ENCODE measurements at regions not wholly inside any gene's neighbourhood (a gene's known extent, or its start where the extent isn't known, plus 50 kb on each side); places are given as distances from the start of the nearest gene placed in this dataset.

GRCh38 chr3:72241525-72241924 is 456.6 kb upstream of the PROK2 start:
- H3K4me3 ChIP-seq (ENCODE audit: low read length), result no peak overlapping the region
- H3K9me3 ChIP-seq (replicated peaks; ENCODE audit: control insufficient read depth, low read depth, low read length), result no peaks in the 10 kb centered on the region
- no peaks in the 10 kb centered on the region for H3K36me3 ChIP-seq (ENCODE audit: control insufficient read depth, insufficient read depth, low read length)
- no peak for DNase-seq
- H3K27me3 ChIP-seq (ENCODE audit: control insufficient read depth, insufficient read depth, low read length), result peaks cover 17% of the 10 kb centered on the region
- peaks cover 42% of the 10 kb centered on the region for H3K4me1 ChIP-seq (ENCODE audit: control insufficient read depth, insufficient read depth, low read length)
- WGBS (ENCODE audit: insufficient coverage), result no CpG with 5 or more reads among the region's 1 CpG
- no peak overlapping the region for H3K27ac ChIP-seq (ENCODE audit: low read length)

- Histone ChIP-seq H3K4me1 (ENCODE audit: control insufficient read depth, insufficient read depth, low read length) (peaks cover 33% of the 10 kb centered on the region), H3K9me3 (replicated peaks; ENCODE audit: control insufficient read depth, low read depth, low read length) (no peaks in the 10 kb centered on the region), H3K27me3 (ENCODE audit: control insufficient read depth, insufficient read depth, low read length) (peaks cover 17% of the 10 kb centered on the region), H3K36me3 (ENCODE audit: control insufficient read depth, insufficient read depth, low read length) (no peaks in the 10 kb centered on the region), H3K4me3 (ENCODE audit: low read length) (no peak overlapping the region), H3K27ac (ENCODE audit: low read length) (no peak overlapping the region)
- 65% methylated on average over 4 of the region's 4 CpGs for WGBS (ENCODE audit: insufficient coverage)
- DNase-seq, result no peak
Measured at GRCh38 chr3:72240531-72240930, 455.6 kb upstream of the PROK2 start.

GRCh38 chr3:72238801-72239200 is 453.9 kb upstream of the PROK2 start:
- WGBS (ENCODE audit: insufficient coverage), result 20% methylated on average over 1 of the region's 3 CpGs
- no peak overlapping the region for H3K27ac ChIP-seq (ENCODE audit: low read length)
- peak; percentile 76 for DNase-seq

GRCh38 chr3:72238010-72238691 is 453.2 kb upstream of the PROK2 start:
- H3K4me3 ChIP-seq (ENCODE audit: low read length), result no peak overlapping the region
- WGBS (ENCODE audit: insufficient coverage), result 22% methylated on average over 6 of the region's 7 CpGs
- H3K36me3 ChIP-seq (ENCODE audit: control insufficient read depth, insufficient read depth, low read length), result no peaks in the 10 kb centered on the region
- H3K27me3 ChIP-seq (ENCODE audit: control insufficient read depth, insufficient read depth, low read length), result peaks cover 7% of the 10 kb centered on the region
- peak overlapping the region; percentile 38 for H3K27ac ChIP-seq (ENCODE audit: low read length)
- no peaks in the 10 kb centered on the region for H3K9me3 ChIP-seq (replicated peaks; ENCODE audit: control insufficient read depth, low read depth, low read length)
- DNase-seq, result peak; percentile 88
- peaks cover 30% of the 10 kb centered on the region for H3K4me1 ChIP-seq (ENCODE audit: control insufficient read depth, insufficient read depth, low read length)

More at GRCh38 chr3:72238801-72239200, 453.9 kb upstream of the PROK2 start:
- no peaks in the 10 kb centered on the region for H3K36me3 ChIP-seq (ENCODE audit: control insufficient read depth, insufficient read depth, low read length)
- no peak overlapping the region for H3K4me3 ChIP-seq (ENCODE audit: low read length)
- H3K4me1 ChIP-seq (ENCODE audit: control insufficient read depth, insufficient read depth, low read length), result peaks cover 26% of the 10 kb centered on the region
- peaks cover 12% of the 10 kb centered on the region for H3K27me3 ChIP-seq (ENCODE audit: control insufficient read depth, insufficient read depth, low read length)
- H3K9me3 ChIP-seq (replicated peaks; ENCODE audit: control insufficient read depth, low read depth, low read length), result no peaks in the 10 kb centered on the region

- Histone ChIP-seq H3K27ac (ENCODE audit: low read length) (no peak overlapping the region), H3K9me3 (replicated peaks; ENCODE audit: control insufficient read depth, low read depth, low read length) (peaks cover 2% of the 10 kb centered on the region), H3K27me3 (ENCODE audit: control insufficient read depth, insufficient read depth, low read length) (peaks cover 8% of the 10 kb centered on the region), H3K4me1 (ENCODE audit: control insufficient read depth, insufficient read depth, low read length) (peaks cover 31% of the 10 kb centered on the region), H3K4me3 (ENCODE audit: low read length) (no peak overlapping the region), H3K36me3 (ENCODE audit: control insufficient read depth, insufficient read depth, low read length) (no peaks in the 10 kb centered on the region)
- DNase-seq, result no peak
- 71% methylated on average over 1 of the region's 2 CpGs for WGBS (ENCODE audit: insufficient coverage)
Measured at GRCh38 chr3:72237679-72238009, 452.7 kb upstream of the PROK2 start.

- 20% methylated on average over 1 of the region's 4 CpGs for WGBS (ENCODE audit: insufficient coverage)
- no peak overlapping the region for H3K27ac ChIP-seq (ENCODE audit: low read length)
- H3K36me3 ChIP-seq (ENCODE audit: control insufficient read depth, insufficient read depth, low read length), result no peaks in the 10 kb centered on the region
- H3K27me3 ChIP-seq (ENCODE audit: control insufficient read depth, insufficient read depth, low read length), result peaks cover 19% of the 10 kb centered on the region
- peaks cover 44% of the 10 kb centered on the region for H3K4me1 ChIP-seq (ENCODE audit: control insufficient read depth, insufficient read depth, low read length)
- peaks cover 2% of the 10 kb centered on the region for H3K9me3 ChIP-seq (replicated peaks; ENCODE audit: control insufficient read depth, low read depth, low read length)
- peak; percentile 78 for DNase-seq
- no peak overlapping the region for H3K4me3 ChIP-seq (ENCODE audit: low read length)
Measured at GRCh38 chr3:72234391-72234790, 449.4 kb upstream of the PROK2 start.

GRCh38 chr3:72233571-72233970 is 448.6 kb upstream of the PROK2 start:
- 100% methylated on average over 1 of the region's 2 CpGs for WGBS (ENCODE audit: insufficient coverage)

GRCh38 chr3:72232777-72233176 is 447.8 kb upstream of the PROK2 start:
- WGBS (ENCODE audit: insufficient coverage), result 59% methylated on average over 3 of the region's 6 CpGs

More at GRCh38 chr3:72233571-72233970, 448.6 kb upstream of the PROK2 start:
- peaks cover 37% of the 10 kb centered on the region for H3K4me1 ChIP-seq (ENCODE audit: control insufficient read depth, insufficient read depth, low read length)
- H3K4me3 ChIP-seq (ENCODE audit: low read length), result no peak overlapping the region
- H3K9me3 ChIP-seq (replicated peaks; ENCODE audit: control insufficient read depth, low read depth, low read length), result peaks cover 2% of the 10 kb centered on the region
- H3K27me3 ChIP-seq (ENCODE audit: control insufficient read depth, insufficient read depth, low read length), result peaks cover 19% of the 10 kb centered on the region
- no peaks in the 10 kb centered on the region for H3K36me3 ChIP-seq (ENCODE audit: control insufficient read depth, insufficient read depth, low read length)
- H3K27ac ChIP-seq (ENCODE audit: low read length), result no peak overlapping the region
- DNase-seq, result no peak

GRCh38 chr3:72232331-72232730 is 447.4 kb upstream of the PROK2 start:
- H3K36me3 ChIP-seq (ENCODE audit: control insufficient read depth, insufficient read depth, low read length), result no peaks in the 10 kb centered on the region
- 57% methylated on average over 1 of the region's 4 CpGs for WGBS (ENCODE audit: insufficient coverage)

More at GRCh38 chr3:72232777-72233176, 447.8 kb upstream of the PROK2 start:
- H3K4me3 ChIP-seq (ENCODE audit: low read length), result no peak overlapping the region
- H3K36me3 ChIP-seq (ENCODE audit: control insufficient read depth, insufficient read depth, low read length), result no peaks in the 10 kb centered on the region
- H3K4me1 ChIP-seq (ENCODE audit: control insufficient read depth, insufficient read depth, low read length), result peaks cover 31% of the 10 kb centered on the region
- peaks cover 23% of the 10 kb centered on the region for H3K27me3 ChIP-seq (ENCODE audit: control insufficient read depth, insufficient read depth, low read length)
- peaks cover 2% of the 10 kb centered on the region for H3K9me3 ChIP-seq (replicated peaks; ENCODE audit: control insufficient read depth, low read depth, low read length)
- no peak overlapping the region for H3K27ac ChIP-seq (ENCODE audit: low read length)
- DNase-seq, result no peak

GRCh38 chr3:72231439-72232196 is 446.7 kb upstream of the PROK2 start:
- 78% methylated on average over 9 of the region's 10 CpGs for WGBS (ENCODE audit: insufficient coverage)
- DNase-seq, result no peak
- H3K4me3 ChIP-seq (ENCODE audit: low read length), result no peak overlapping the region

More at GRCh38 chr3:72232331-72232730, 447.4 kb upstream of the PROK2 start:
- Histone ChIP-seq H3K4me3 (ENCODE audit: low read length) (no peak overlapping the region), H3K27ac (ENCODE audit: low read length) (no peak overlapping the region), H3K4me1 (ENCODE audit: control insufficient read depth, insufficient read depth, low read length) (peaks cover 31% of the 10 kb centered on the region), H3K9me3 (replicated peaks; ENCODE audit: control insufficient read depth, low read depth, low read length) (peaks cover 2% of the 10 kb centered on the region), H3K27me3 (ENCODE audit: control insufficient read depth, insufficient read depth, low read length) (peaks cover 26% of the 10 kb centered on the region)
- no peak for DNase-seq

More at GRCh38 chr3:72231439-72232196, 446.7 kb upstream of the PROK2 start:
- no peaks in the 10 kb centered on the region for H3K36me3 ChIP-seq (ENCODE audit: control insufficient read depth, insufficient read depth, low read length)
- no peak overlapping the region for H3K27ac ChIP-seq (ENCODE audit: low read length)
- H3K4me1 ChIP-seq (ENCODE audit: control insufficient read depth, insufficient read depth, low read length), result peaks cover 31% of the 10 kb centered on the region
- H3K27me3 ChIP-seq (ENCODE audit: control insufficient read depth, insufficient read depth, low read length), result peaks cover 22% of the 10 kb centered on the region
- peaks cover 2% of the 10 kb centered on the region for H3K9me3 ChIP-seq (replicated peaks; ENCODE audit: control insufficient read depth, low read depth, low read length)

All from muscle of leg (tissue), 3 donors.